NB4 (cell line): ENCODE measurements at regions not wholly inside any gene's neighbourhood (a gene's known extent, or its start where the extent isn't known, plus 50 kb on each side); places are given as distances from the start of the nearest gene placed in this dataset.

ENCODE experiments used
- MAX ChIP-seq: IDR thresholded peaks from 2 replicates; pipeline ENCODE4 v1.6.1; 2011; ENCODE audit warnings: low read depth, low read length
- POLR2A ChIP-seq: IDR thresholded peaks from 2 replicates; pipeline ENCODE4 v1.6.1; 2011; ENCODE audit warnings: mild to moderate bottlenecking; ENCODE audit not compliant: insufficient read length; ENCODE audit errors: extremely low read depth
- TF ChIP-seq, protein P1 (sequence below): IDR thresholded peaks from one replicate; pipeline ENCODE4 v1.5.1; 2012; ENCODE audit warnings: low read depth, low read length

DNA sequence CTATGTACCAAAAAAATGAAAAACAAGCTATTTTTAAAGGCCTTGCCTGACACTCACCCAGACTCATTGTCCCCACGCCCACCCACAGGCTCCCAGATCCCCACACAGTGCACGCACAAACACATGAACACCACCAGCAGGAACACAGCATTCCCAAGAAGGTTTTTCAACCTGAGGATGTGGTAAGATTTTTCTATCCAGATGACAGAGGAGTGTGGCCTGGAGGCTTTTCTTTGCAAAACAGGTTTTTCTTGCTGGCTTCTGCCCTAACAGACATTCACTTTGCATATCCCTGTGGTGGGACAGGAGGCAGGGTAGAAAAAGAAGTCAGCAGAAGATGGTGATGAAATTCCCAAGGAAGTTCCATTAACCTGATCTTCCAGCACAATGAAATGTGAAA lies 97.8 kb downstream of the KLF12 start:
- TF ChIP-seq, protein P1, sequence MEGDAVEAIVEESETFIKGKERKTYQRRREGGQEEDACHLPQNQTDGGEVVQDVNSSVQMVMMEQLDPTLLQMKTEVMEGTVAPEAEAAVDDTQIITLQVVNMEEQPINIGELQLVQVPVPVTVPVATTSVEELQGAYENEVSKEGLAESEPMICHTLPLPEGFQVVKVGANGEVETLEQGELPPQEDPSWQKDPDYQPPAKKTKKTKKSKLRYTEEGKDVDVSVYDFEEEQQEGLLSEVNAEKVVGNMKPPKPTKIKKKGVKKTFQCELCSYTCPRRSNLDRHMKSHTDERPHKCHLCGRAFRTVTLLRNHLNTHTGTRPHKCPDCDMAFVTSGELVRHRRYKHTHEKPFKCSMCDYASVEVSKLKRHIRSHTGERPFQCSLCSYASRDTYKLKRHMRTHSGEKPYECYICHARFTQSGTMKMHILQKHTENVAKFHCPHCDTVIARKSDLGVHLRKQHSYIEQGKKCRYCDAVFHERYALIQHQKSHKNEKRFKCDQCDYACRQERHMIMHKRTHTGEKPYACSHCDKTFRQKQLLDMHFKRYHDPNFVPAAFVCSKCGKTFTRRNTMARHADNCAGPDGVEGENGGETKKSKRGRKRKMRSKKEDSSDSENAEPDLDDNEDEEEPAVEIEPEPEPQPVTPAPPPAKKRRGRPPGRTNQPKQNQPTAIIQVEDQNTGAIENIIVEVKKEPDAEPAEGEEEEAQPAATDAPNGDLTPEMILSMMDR = no peak
- TF ChIP-seq POLR2A = no peak
- TF ChIP-seq MAX = no peak
